ENCODE measurements at regions not wholly inside any gene's neighbourhood (a gene's known extent, or its start where the extent isn't known, plus 50 kb on each side); places are given as distances from the start of the nearest gene placed in this dataset.

DNA sequence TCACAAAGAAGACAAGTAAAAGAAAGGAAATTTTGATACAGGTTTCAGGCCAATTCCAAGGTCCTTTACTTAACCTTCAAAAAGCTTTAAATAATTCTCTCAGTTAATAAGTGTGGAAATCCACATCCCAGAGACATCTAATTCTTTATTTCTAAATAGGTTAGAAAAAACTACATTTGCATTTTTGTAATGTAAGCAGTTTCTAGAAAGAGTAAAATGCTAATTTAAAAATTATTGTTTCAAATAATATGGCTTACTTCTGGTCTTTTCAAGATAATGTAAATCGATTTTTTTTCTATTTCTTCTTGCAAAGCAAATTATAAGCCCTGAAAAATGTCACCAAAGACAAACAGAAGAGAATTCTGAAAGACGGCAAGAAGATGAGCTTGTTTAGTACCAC lies 180.4 kb upstream of the HHIP start:
- Mint-ChIP-seq H3K27me3 (peaks cover 0 to 10% (median 0%) of the 10 kb centered on the region in 5 donors), H3K27ac (no peak overlapping the region), H3K36me3 (no peaks in the 10 kb centered on the region), H3K4me1 (no peaks in the 10 kb centered on the region), H3K9me3 (peaks cover 0 to 5% (median 0%) of the 10 kb centered on the region in 11 donors), H3K4me3 (no peak overlapping the region)
- intact Hi-C loops (cut with micrococcal nuclease) = no loop called here
- Histone ChIP-seq H3K4me3 (ENCODE audit: low read length) (no peak overlapping the region), H3K36me3 (ENCODE audit: control insufficient read depth in 2 of 3, insufficient read depth in 3 of 3, low read length in 3 of 3) (no peaks in the 10 kb centered on the region), H3K4me1 (ENCODE audit: control insufficient read depth in 2 of 2, insufficient read depth in 2 of 2, low read length in 2 of 2) (no peaks in the 10 kb centered on the region), H3K27me3 (ENCODE audit: control insufficient read depth in 2 of 2, insufficient read depth in 2 of 2, low read length in 2 of 2) (no peaks in the 10 kb centered on the region), H3K27ac (ENCODE audit: low read depth, low read length) (no peak overlapping the region), H3K9me3 (ENCODE audit: control insufficient read depth in 2 of 3, low read length in 3 of 3) (no peaks in the 10 kb centered on the region)
- DNase-seq (no peak), ATAC-seq (no peak)
- POLR2A ChIA-PET = no interaction called here
- CTCF ChIA-PET = no interaction called here

DNA sequence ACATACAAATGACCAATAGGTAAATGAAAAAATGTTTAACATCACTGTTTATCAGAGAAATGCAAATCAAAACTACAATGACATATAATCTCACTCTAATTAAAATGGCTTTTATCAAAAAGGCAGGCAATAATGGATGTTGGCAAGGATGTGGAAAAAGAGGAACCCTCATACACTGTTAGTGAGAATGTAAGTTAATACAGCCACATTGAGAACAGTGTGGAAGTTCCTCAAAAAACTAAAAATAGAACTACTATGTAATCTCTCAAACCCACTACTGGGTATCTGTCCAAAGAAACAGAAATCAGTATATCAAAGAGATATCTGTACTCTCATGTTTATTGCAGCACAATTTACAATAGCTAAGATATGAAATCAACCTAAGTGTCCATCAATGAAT lies 165.9 kb upstream of the HHIP start:
- no peaks in the 10 kb centered on the region for H3K9me3 ChIP-seq (ENCODE audit: control insufficient read depth in 2 of 3, low read length in 3 of 3)
- H3K9me3 Mint-ChIP-seq = peaks cover 5 to 18% (median 9%) of the 10 kb centered on the region in 11 donors
- no peak for DNase-seq
- H3K27ac ChIP-seq (ENCODE audit: low read depth, low read length) = no peak overlapping the region
- peaks cover 0 to 8% (median 5%) of the 10 kb centered on the region in 5 donors for H3K27me3 Mint-ChIP-seq
- POLR2A ChIA-PET = no interaction called here
- H3K36me3 ChIP-seq (ENCODE audit: control insufficient read depth in 2 of 3, insufficient read depth in 3 of 3, low read length in 3 of 3) = no peaks in the 10 kb centered on the region
- intact Hi-C loops (cut with micrococcal nuclease) = no loop called here
- no peak for ATAC-seq
- H3K4me1 Mint-ChIP-seq = no peaks in the 10 kb centered on the region
- H3K4me1 ChIP-seq (ENCODE audit: control insufficient read depth in 2 of 2, insufficient read depth in 2 of 2, low read length in 2 of 2) = no peaks in the 10 kb centered on the region
- no peak overlapping the region for H3K27ac Mint-ChIP-seq
- CTCF ChIA-PET = no interaction called here
- no peaks in the 10 kb centered on the region for H3K27me3 ChIP-seq (ENCODE audit: control insufficient read depth in 2 of 2, insufficient read depth in 2 of 2, low read length in 2 of 2)
- H3K4me3 Mint-ChIP-seq = no peak overlapping the region
- H3K36me3 Mint-ChIP-seq = peaks cover 0 to 7% (median 0%) of the 10 kb centered on the region in 5 donors
- H3K4me3 ChIP-seq (ENCODE audit: low read length) = no peak overlapping the region

DNA sequence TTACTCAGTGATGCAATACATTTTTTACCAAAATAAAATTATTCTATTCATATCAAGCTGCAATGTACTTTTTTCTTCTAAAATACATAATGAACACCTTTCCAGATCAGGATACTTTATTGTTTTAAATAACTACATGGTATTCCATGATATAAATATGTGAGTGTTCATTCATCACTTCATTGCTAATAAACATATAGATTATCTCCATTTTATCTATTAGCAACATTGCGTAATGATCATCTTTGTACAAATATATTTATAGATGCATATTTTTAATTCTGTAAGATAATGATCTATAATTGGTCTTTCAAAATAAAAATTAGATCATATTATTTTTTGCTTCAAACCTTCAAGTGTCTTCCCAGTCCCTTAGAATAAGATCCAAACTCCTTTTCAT lies 156.1 kb upstream of the HHIP start:
- POLR2A ChIA-PET = no interaction called here
- H3K36me3 Mint-ChIP-seq = no peaks in the 10 kb centered on the region
- no peak for ATAC-seq

DNA sequence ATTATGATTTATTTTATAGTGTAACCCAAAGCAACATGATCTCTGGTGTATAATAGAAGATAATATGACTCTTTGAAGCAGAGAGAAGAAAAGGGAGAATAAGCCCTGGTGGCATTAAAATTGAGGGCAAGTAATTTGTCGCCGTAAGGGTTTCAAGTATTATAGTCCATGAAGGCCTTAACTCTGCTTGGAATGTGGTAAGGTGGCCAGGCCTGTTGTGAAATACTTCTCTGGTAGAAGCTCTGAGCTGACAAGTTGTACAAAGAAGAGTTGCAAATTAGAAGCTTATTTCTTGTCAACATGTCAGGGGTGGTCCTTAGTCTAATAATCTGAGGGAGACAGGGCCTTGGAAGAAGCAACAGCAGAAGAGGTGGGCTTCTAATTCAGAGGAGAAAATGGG lies 151.7 kb upstream of the HHIP start:
- Mint-ChIP-seq H3K4me1 (no peaks in the 10 kb centered on the region), H3K27ac (no peak overlapping the region), H3K4me3 (no peak overlapping the region), H3K36me3 (no peaks in the 10 kb centered on the region), H3K27me3 (no peaks in the 10 kb centered on the region), H3K9me3 (peaks cover 0 to 5% (median 0%) of the 10 kb centered on the region in 11 donors)
- no peak overlapping the region for H3K27ac ChIP-seq (ENCODE audit: low read depth, low read length)
- DNase-seq = no peak
- intact Hi-C loops (cut with micrococcal nuclease) = no loop called here
- ChIA-PET CTCF (no interaction called here), POLR2A (no interaction called here)
- no peaks in the 10 kb centered on the region for H3K36me3 ChIP-seq (ENCODE audit: control insufficient read depth in 2 of 3, insufficient read depth in 3 of 3, low read length in 3 of 3)
- H3K4me3 ChIP-seq (ENCODE audit: low read length) = no peak overlapping the region
- no peaks in the 10 kb centered on the region for H3K4me1 ChIP-seq (ENCODE audit: control insufficient read depth in 2 of 2, insufficient read depth in 2 of 2, low read length in 2 of 2)
- no peaks in the 10 kb centered on the region for H3K27me3 ChIP-seq (ENCODE audit: control insufficient read depth in 2 of 2, insufficient read depth in 2 of 2, low read length in 2 of 2)
- no peak for ATAC-seq
- H3K9me3 ChIP-seq (ENCODE audit: control insufficient read depth in 2 of 3, low read length in 3 of 3) = no peaks in the 10 kb centered on the region

More for the DNA sequence above, 156.1 kb upstream of the HHIP start:
- no peaks in the 10 kb centered on the region for H3K27me3 Mint-ChIP-seq
- no peaks in the 10 kb centered on the region for H3K27me3 ChIP-seq (ENCODE audit: control insufficient read depth in 2 of 2, insufficient read depth in 2 of 2, low read length in 2 of 2)
- no peak overlapping the region for H3K4me3 Mint-ChIP-seq
- H3K9me3 Mint-ChIP-seq = peaks cover 0 to 11% (median 2%) of the 10 kb centered on the region in 11 donors
- no peaks in the 10 kb centered on the region for H3K4me1 ChIP-seq (ENCODE audit: control insufficient read depth in 2 of 2, insufficient read depth in 2 of 2, low read length in 2 of 2)
- intact Hi-C loops (cut with micrococcal nuclease) = no loop called here
- no peak overlapping the region for H3K27ac ChIP-seq (ENCODE audit: low read depth, low read length)
- no peaks in the 10 kb centered on the region for H3K4me1 Mint-ChIP-seq
- DNase-seq = no peak
- H3K9me3 ChIP-seq (ENCODE audit: control insufficient read depth in 2 of 3, low read length in 3 of 3) = no peaks in the 10 kb centered on the region
- H3K4me3 ChIP-seq (ENCODE audit: low read length) = no peak overlapping the region
- CTCF ChIA-PET = no interaction called here
- no peak overlapping the region for H3K27ac Mint-ChIP-seq
- H3K36me3 ChIP-seq (ENCODE audit: control insufficient read depth in 2 of 3, insufficient read depth in 3 of 3, low read length in 3 of 3) = no peaks in the 10 kb centered on the region

DNA sequence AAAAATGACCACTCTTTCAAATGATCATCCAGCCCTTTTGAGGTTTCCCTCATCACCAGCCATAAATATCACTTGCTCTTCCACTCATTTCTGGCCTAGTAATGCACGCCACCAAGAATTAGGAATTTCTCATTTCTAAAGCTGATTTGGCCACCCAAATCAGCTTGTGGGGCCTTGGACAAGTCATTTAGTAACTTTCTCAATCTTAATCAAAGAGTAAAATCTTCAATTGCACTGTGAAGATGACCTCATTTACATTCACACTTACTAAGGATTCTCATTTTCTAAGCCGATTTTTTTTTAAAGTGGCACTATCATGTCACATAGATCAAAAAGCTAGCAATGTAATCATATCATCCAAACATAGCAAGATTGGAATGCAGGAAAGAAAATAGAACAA lies 150.0 kb upstream of the HHIP start:
- Mint-ChIP-seq H3K4me3 (no peak overlapping the region), H3K9me3 (peaks cover 0 to 8% (median 0%) of the 10 kb centered on the region in 11 donors), H3K4me1 (peaks cover 0 to 3% (median 0%) of the 10 kb centered on the region in 7 donors), H3K27me3 (no peaks in the 10 kb centered on the region), H3K36me3 (no peaks in the 10 kb centered on the region), H3K27ac (no peak overlapping the region)
- POLR2A ChIA-PET = no interaction called here
- intact Hi-C loops (cut with micrococcal nuclease) = no loop called here
- H3K4me3 ChIP-seq (ENCODE audit: low read length) = no peak overlapping the region
- ATAC-seq = no peak
- H3K4me1 ChIP-seq (ENCODE audit: control insufficient read depth in 2 of 2, insufficient read depth in 2 of 2, low read length in 2 of 2) = no peaks in the 10 kb centered on the region
- no peak for DNase-seq
- no peaks in the 10 kb centered on the region for H3K36me3 ChIP-seq (ENCODE audit: control insufficient read depth in 2 of 3, insufficient read depth in 3 of 3, low read length in 3 of 3)
- CTCF ChIA-PET = no interaction called here
- H3K27me3 ChIP-seq (ENCODE audit: control insufficient read depth in 2 of 2, insufficient read depth in 2 of 2, low read length in 2 of 2) = no peaks in the 10 kb centered on the region
- H3K27ac ChIP-seq (ENCODE audit: low read depth, low read length) = no peak overlapping the region
- no peaks in the 10 kb centered on the region for H3K9me3 ChIP-seq (ENCODE audit: control insufficient read depth in 2 of 3, low read length in 3 of 3)

DNA sequence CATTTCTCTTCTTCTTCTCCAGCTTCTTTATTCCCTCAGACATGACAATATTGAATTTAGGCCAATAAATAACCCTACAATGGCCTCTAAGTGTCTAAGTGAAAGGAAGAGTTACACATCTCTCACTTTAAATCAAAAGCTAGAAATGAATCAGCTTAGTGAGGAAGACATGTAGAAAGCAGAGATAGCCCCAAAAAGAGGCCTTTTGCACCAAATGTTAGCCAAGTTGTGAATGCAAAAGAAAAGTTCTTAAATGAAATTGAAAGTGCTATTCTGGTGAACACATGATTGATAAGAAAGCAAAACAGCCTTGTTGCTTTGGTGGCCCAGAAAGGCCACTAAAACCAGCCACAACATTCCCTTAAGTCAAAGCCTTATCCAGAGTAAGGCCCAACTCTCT lies 146.2 kb upstream of the HHIP start:
- H3K27ac Mint-ChIP-seq = no peak overlapping the region
- CTCF ChIA-PET = no interaction called here
- H3K4me1 Mint-ChIP-seq = peaks cover 0 to 3% (median 0%) of the 10 kb centered on the region in 7 donors
- ATAC-seq (no peak), DNase-seq (no peak)
- H3K27me3 ChIP-seq (ENCODE audit: control insufficient read depth in 2 of 2, insufficient read depth in 2 of 2, low read length in 2 of 2) = no peaks in the 10 kb centered on the region
- POLR2A ChIA-PET = no interaction called here
- peaks cover 0 to 6% (median 0%) of the 10 kb centered on the region in 11 donors for H3K9me3 Mint-ChIP-seq
- no peaks in the 10 kb centered on the region for H3K36me3 ChIP-seq (ENCODE audit: control insufficient read depth in 2 of 3, insufficient read depth in 3 of 3, low read length in 3 of 3)
- no peak overlapping the region for H3K27ac ChIP-seq (ENCODE audit: low read depth, low read length)
- no peak overlapping the region for H3K4me3 Mint-ChIP-seq
- H3K9me3 ChIP-seq (ENCODE audit: control insufficient read depth in 2 of 3, low read length in 3 of 3) = no peaks in the 10 kb centered on the region
- peaks cover 0 to 2% (median 0%) of the 10 kb centered on the region in 5 donors for H3K27me3 Mint-ChIP-seq
- no peaks in the 10 kb centered on the region for H3K36me3 Mint-ChIP-seq
- no peak overlapping the region for H3K4me3 ChIP-seq (ENCODE audit: low read length)
- intact Hi-C loops (cut with micrococcal nuclease) = no loop called here
- H3K4me1 ChIP-seq (ENCODE audit: control insufficient read depth in 2 of 2, insufficient read depth in 2 of 2, low read length in 2 of 2) = no peaks in the 10 kb centered on the region

DNA sequence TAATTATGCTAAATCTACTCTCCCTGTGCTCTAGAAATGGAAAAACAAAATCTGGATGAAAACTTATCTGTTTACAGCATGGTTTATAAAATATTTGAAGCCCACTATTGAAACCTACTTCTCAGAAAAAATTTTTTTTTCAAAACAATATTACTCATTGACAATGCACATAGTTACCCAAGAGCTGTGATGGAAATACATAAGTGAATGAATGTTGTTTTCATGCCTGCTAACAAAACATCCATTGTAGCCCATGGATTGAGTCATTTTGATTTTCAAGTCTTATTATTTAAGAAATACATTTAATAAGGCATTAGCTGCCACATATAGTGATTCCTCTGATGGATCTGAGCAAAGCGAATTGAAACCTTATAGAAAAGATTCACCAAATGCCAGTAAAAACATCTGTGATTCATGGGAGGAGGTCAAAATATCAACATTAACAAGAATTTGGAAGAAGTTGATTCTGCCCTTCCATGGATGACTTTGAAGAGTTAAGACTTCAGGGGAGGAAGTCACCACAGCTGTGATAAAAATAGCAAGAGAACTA lies 144.7 kb upstream of the HHIP start:
- Histone ChIP-seq H3K27me3 (ENCODE audit: control insufficient read depth in 2 of 2, insufficient read depth in 2 of 2, low read length in 2 of 2) (no peaks in the 10 kb centered on the region), H3K36me3 (ENCODE audit: control insufficient read depth in 2 of 3, insufficient read depth in 3 of 3, low read length in 3 of 3) (no peaks in the 10 kb centered on the region), H3K27ac (ENCODE audit: low read depth, low read length) (no peak overlapping the region), H3K9me3 (ENCODE audit: control insufficient read depth in 2 of 3, low read length in 3 of 3) (no peaks in the 10 kb centered on the region), H3K4me1 (ENCODE audit: control insufficient read depth in 2 of 2, insufficient read depth in 2 of 2, low read length in 2 of 2) (no peaks in the 10 kb centered on the region), H3K4me3 (ENCODE audit: low read length) (no peak overlapping the region)
- Mint-ChIP-seq H3K4me3 (no peak overlapping the region), H3K27me3 (peaks cover 0 to 6% (median 0%) of the 10 kb centered on the region in 5 donors), H3K27ac (no peak overlapping the region), H3K36me3 (no peaks in the 10 kb centered on the region), H3K4me1 (peaks cover 0 to 3% (median 0%) of the 10 kb centered on the region in 7 donors), H3K9me3 (peaks cover 0 to 6% (median 0%) of the 10 kb centered on the region in 11 donors)
- no peak for DNase-seq
- no peak for ATAC-seq
- intact Hi-C loops (cut with micrococcal nuclease) = no loop called here
- CTCF ChIA-PET = interaction anchor here (0.6 kb wide), 1 partner anchor 1461 kb away, joined by 4 read pairs; no protein-coding TSS in a partner anchor
- POLR2A ChIA-PET = no interaction called here

All from naive thymus-derived CD4-positive, alpha-beta T cell (primary cell).